Hippocampal formation (tissue), 2 donors: ENCODE measurements at regions not wholly inside any gene's neighbourhood (a gene's known extent, or its start where the extent isn't known, plus 50 kb on each side); places are given as distances from the start of the nearest gene placed in this dataset.

ENCODE experiments used
- DNase-seq, 2 donors: peaks; one replicate each; lab custom pipeline; 2025; lab: John Stamatoyannopoulos, UW

DNA sequence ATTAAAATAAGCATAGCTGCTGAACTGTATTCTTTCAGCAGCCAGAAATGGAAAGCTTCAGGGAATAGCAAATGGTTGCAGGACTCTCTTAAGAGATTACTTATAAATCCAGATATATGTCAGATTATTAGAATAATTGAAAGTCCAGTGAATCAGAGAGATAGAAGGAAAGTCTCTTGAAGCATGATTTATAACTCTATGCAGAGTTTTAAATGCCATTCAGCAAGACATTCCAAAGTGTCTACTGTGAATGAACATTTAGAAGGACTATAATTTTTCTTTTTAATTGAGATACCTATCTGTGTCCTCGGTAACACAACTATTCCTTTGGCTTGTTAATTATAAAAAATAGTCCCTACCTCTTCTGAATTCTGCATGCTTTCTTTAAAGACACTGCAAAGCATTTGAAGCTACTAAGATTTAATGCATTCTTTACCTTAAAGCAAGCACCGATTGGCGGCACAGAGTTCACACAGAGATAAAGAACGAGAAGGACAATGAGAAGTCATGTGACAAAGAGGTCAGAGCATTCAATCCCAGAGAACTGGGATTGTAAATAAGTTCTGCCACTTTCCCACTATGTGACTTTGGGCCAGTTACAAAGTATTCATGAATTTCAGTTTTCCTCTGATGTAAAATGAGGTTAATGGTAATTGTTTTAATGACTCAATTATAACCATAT is 371.0 kb upstream of the ATP2B1 start:
- no peak for DNase-seq

DNA sequence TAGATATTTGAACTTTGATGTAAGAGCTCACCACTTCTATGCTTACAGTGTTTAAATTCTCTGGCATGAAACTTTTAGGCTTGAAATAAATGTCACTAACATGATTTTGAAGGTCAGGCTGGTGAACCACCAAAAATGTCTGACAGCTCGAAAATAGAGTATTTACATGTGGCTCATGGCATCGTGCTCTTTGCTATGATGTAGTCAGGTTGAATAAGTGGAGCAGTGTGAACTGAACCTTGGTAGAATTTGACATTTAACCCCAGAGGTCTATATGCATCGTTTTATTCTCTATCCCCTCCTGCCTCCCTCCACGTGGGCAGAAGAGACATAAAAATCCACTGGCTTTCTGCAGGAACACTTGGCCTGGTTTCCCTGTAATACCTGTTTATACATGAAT is 369.7 kb upstream of the ATP2B1 start:
- no peak for DNase-seq

- no peak for DNase-seq
Observed at GRCh38 chr12:90077756-90078155, 369.1 kb upstream of the ATP2B1 start.

- no peak for DNase-seq
Observed at GRCh38 chr12:90076851-90077319, 368.2 kb upstream of the ATP2B1 start.

DNA sequence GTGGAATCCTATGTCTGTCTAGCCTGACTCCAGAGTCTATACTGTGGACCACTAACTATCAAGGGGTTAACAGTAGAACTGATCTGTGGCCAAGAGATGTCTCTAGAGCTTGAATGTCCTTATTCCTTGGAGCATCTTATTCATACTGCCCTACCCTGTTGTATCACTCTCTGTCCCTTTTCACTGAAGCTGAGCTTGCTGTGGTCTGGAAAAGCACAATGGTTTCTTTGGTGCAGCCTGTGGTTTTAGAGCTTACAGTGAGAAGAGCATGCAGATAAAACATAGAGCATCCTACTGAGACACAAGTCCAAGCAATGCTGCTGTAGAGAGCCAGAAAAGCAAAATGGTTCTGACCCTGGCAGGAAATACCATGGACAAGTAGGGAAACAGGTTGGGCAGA is 367.0 kb upstream of the ATP2B1 start:
- DNase-seq: no peak

DNA sequence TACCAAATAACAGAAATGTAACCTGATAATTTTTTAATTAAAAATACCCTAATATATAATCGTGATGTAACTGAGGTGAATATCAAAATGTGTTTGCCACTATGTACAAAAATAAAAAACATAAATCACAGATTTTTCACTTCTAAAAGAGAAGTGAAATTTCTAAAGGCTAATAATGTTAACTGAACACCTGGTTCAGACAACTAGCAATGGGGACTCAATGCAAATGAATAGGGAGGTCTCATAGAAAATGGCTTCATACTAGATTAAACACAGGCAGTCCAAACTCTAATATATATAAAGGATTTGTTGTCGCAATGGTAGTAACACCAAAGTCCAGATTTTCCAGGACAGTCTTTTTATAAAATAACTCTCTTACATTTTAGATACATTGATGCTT is 365.4 kb upstream of the ATP2B1 start:
- DNase-seq: no peak

DNA sequence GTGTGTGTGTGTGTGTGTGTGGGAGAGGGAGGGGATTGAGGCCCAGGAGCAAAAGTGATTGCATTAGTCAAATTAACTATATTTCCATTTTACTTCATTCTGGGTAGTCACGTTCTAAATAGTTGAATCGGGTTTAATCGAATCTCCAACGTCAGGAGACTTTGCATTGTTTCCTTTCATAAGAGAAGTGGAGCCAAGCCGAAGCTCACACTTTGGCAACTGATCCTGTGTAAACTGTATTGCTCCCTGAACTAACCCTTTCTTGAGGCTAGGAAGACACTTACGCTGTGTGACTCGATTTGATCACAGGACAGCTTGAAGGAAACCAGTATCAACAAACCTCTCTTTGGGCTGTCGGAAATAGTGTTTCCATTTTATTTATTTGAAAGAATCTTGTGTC is 363.4 kb upstream of the ATP2B1 start:
- no peak for DNase-seq

DNA sequence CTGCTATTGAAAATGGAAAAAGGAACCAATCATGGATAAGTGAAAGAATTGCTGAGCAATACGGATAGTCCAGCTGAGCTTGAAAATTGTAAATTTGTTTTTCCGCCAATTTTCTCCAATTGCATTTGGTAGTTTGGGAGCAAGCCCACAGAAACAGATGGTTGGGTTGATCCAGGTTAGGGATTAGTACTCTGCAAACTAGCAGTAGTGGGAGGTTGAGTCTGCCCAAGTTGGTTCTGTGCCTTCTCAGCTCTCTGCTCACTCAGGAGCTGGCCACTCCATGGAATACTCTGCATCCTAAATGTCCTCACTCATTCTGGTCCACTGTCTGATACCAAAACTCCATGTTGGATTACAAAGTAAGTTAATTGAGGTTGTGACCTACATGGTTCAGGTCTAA is 361.1 kb upstream of the ATP2B1 start:
- no peak for DNase-seq

- no peak for DNase-seq
Observed at GRCh38 chr12:90067791-90068190, 359.2 kb upstream of the ATP2B1 start.

DNA sequence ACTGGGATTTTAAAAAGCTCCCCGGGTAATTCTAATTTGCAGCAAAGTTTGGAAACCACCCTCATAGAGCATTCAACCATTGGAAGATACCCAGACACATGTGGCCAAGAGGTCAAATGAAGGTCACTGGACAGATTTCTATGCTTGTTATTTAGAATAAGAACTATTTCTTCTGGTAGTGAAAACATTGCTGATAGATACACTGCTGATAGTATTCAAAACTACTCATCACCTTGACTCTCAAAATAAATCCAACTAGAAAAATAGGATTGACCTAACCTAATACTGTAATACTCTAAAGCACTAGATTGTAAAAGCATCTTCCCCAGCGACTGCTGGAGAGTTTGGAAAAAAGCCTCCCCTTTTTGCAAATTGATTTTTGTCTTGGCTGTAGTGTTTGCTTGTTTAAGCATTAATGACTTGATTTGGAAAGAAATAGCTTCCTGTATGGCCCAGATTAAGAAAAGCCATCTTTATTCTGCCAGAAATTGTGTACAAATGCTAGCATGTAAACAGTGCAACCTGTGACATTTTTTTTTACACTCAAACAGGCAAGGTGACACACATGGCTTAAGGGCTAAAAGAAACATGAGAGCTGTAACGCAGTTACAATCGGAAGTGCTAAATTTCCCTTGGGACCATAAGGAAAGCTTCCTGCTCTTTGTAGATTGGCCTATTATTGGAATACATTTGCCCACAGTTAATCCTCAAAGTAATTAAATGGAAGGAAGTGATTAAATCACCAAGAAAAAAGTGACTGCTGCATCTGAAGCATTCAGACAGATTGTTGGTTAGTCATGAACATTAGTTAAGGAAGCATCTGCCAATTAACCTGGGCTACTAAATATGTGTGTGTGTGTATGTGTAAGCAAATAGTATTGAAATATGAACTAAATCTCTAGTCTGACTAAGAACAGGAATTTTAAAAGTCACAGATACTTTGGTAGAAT is 356.5 kb upstream of the ATP2B1 start:
- DNase-seq: no peak

GRCh38 chr12:90062799-90063198 is 354.2 kb upstream of the ATP2B1 start:
- DNase-seq: no peak

DNA sequence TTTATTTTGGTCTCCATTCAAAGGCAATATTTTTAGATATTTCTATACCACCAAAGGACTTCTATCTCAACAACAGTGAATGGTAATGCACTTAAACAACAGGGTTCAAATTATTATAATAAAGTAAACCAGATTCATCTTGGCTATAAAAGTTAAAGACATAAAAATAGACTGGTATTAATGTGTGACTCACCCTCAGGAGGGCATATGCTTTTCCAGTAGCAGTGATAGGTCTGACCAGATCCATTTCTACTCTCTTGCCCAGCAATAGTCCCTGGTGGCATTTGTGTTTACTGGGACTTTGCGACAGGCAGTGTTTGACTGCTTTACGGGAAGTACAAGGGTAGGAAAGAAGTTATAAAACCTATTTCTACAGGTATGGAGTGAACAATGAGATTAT is 353.2 kb upstream of the ATP2B1 start:
- DNase-seq: no peak

GRCh38 chr12:90060031-90060430 is 351.4 kb upstream of the ATP2B1 start:
- no peak for DNase-seq

DNA sequence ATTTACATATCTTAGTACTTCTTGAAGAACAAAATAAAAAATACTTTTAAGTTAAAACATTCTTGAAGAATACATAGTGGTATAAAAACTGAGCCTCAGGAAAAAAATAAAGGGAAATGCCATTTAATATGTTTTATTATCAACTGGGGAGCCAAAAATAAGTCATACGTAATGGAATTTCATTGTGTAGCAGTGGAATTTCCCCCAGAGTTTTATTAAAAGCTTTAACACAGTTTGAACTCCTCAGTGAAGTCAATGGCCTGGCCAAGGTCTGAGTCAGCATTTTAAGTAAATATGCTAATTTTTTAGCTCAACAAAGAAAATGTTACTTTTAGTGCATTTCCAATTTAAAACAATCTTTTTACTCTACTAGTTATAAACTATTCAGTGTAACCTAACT is 350.1 kb upstream of the ATP2B1 start:
- DNase-seq: no peak

DNA sequence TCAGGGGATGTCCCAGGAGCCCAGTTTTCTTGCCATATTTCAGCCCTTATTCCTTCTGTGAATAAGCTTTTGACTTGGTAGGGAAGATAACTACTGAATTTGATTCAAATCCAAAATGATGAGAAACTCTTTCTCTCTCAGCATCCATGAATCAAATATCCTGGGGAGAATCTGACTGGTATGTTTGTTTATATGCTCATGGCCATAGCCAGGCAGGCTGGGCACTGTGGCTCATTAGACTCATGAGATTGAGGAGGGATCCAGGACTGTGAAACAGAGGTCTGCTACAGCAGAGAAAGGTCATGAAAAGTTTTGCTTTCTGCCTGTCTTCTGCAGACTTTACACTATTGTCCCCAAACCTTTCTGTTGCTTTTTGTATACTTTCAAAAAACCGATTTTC is 346.4 kb upstream of the ATP2B1 start:
- no peak for DNase-seq

- no peak for DNase-seq
Observed at GRCh38 chr12:90048918-90049317, 340.3 kb upstream of the ATP2B1 start.

DNA sequence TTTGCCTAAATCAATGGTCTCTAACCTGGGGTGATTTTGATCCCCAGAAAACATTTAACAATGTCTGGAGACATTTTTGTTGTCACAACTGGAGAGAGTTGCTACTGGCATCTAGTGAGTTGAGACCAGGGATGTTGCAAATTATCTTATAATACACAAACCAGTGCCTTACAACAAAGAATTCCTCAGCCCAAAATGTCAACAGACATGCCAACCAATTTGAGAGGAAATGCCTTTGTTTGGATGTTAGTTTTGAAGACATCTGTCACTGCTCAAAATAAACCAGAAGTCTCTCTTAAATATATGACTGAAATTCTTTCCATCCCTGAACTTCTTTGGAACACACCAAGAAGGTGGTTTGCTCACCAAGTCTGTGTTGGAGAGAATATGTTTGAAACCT is 336.9 kb upstream of the ATP2B1 start:
- DNase-seq: no peak

DNA sequence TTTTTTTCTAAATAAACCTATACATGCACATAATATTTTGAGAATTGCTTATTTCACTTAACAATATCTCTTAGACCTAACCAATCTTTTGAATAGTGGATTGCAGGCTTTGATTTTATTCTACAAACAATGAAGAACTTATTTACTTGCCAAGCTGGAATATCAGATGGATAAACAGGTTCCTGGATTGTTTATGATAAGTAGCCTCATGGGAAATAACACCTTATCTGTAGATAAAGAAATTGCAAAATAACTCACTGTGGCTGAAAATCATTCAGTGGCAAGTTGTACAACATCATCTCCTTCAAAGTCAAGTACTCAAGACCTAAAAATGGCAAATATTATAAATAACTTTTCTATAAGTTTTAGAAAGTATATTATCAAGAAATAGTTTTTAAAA is 335.4 kb upstream of the ATP2B1 start:
- no peak for DNase-seq

DNA sequence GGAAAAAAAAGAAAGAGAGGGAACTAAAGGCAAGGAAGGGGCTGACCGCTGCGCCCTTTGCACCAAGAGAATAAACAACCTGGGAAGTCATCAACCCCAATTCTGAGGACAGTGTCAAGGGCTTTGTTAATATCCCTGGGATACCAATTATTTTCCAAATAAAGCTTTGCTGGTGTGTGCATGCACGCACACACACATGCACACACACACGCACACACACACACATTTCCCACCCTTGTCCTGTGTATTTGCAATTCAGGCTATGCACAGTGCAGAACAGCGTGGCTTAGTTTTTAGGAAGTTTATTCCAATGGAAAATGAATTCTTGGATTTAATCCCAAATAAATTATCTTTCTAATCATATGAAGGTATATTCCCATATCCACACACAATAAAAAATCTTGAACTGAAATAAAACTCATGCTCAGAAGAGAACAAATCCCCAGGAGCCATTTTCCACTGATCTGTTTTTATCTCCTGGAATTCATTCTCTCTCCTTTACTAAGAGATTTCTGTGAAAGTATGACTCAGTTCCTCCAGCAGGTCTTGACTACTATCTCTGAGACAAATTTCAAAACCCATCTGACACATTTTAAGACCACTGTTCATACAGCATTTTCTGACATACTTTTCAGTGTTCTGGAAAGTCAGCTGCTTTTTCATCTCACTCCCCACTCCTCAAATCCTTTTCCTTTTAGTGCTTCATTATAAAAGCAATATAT is 334.4 kb upstream of the ATP2B1 start:
- DNase-seq: no peak

GRCh38 chr12:90038289-90038688 is 329.7 kb upstream of the ATP2B1 start:
- no peak for DNase-seq

DNA sequence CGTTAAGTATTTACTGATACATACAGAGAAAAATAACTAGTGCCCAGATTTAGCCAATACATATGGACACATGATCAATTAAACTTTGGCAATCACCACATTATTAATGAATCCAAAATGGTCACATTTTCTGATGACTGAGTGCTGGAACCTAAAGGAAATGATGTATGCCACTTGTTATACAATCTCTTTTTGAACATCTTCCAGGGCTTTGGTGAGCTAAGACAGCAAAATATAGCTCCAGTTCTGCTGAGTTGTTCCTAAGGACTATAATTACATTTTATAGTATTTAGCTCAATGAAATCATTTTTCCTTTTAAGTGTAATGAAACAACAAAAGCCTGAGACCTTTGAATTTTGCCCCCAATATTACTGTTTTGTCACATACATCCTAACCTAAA is 329.1 kb upstream of the ATP2B1 start:
- no peak for DNase-seq

DNA sequence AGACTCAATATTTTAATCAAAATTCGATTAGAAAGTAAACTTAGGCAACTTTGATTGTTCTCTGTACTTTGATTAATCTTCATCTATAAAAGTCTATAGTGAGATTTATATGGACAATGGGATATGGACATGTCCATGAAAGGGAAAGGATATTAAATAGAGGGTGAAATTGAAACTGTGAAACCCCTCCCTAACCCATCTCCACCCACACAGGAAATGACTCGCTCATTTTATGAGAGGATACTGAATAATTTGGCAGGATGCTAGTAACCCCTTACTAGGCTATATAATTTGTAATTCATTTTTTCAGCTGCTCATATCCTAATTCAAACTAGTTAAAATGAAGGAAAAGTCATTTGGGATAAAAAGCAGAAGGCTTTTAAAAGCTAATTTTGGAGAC is 328.0 kb upstream of the ATP2B1 start:
- DNase-seq: no peak

DNA sequence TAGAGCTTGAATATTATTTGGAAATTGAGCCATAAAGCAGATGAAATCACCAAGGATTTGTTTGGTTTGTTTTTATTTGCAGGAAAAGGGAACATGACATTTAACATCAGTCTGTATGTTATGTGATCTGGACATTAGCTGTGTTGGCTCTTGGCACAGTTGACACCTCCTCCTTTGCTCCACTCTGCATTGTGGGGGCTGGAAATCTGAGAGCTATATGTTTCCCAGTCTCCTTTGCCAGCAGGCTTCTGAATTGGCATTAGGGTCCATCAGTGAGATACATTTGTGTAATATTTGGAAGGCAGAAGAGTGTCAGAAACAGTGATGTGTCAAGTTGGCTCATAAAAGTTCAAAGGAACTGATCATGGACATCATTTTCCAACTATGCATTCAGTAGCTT is 322.1 kb upstream of the ATP2B1 start:
- no peak for DNase-seq
